Panc1 (cell line): ENCODE measurements at regions not wholly inside any gene's neighbourhood (a gene's known extent, or its start where the extent isn't known, plus 50 kb on each side); places are given as distances from the start of the nearest gene placed in this dataset.

Source experiments
- CTCF ChIP-seq: fragments of 450-650 bp; IDR thresholded peaks from 2 replicates; pipeline ENCODE4 v1.5.1; 2017; ENCODE audit warnings: mild to moderate bottlenecking
- POLR2AphosphoS5 ChIP-seq: IDR thresholded peaks from 2 replicates; pipeline ENCODE4 v1.6.1; 2012; ENCODE audit warnings: mild to moderate bottlenecking, low read depth, low read length, moderate library complexity
- SIN3A ChIP-seq: IDR thresholded peaks from 2 replicates; pipeline ENCODE4 v1.6.1; 2012; ENCODE audit warnings: low read depth, mild to moderate bottlenecking, low read length, moderate library complexity, borderline replicate concordance; ENCODE audit not compliant: insufficient read depth
- TCF7L2 ChIP-seq: IDR thresholded peaks from 2 replicates; pipeline ENCODE4 v1.6.1; 2011; ENCODE audit warnings: mild to moderate bottlenecking, low read depth, low read length, inconsistent platforms
- TF ChIP-seq, protein P1 (sequence below), 2 experiments: IDR thresholded peaks; 2 replicates each; pipeline ENCODE4 v1.6.1; 2011 to 2012; ENCODE audit warnings: low read depth in 2 of 2, control low read depth in 1 of 2, low read length in 1 of 2, mild to moderate bottlenecking in 1 of 2, moderate library complexity in 1 of 2; ENCODE audit not compliant: insufficient read depth in 1 of 2

GRCh38 chrX:142804085-142804484 is 221.6 kb upstream of the SPANXN4 start:
- TF ChIP-seq CTCF (peak; percentile 8; the same call in 1 of the 2 replicates), TCF7L2 (no peak), POLR2AphosphoS5 (no peak), SIN3A (no peak)
- TF ChIP-seq, protein P1, sequence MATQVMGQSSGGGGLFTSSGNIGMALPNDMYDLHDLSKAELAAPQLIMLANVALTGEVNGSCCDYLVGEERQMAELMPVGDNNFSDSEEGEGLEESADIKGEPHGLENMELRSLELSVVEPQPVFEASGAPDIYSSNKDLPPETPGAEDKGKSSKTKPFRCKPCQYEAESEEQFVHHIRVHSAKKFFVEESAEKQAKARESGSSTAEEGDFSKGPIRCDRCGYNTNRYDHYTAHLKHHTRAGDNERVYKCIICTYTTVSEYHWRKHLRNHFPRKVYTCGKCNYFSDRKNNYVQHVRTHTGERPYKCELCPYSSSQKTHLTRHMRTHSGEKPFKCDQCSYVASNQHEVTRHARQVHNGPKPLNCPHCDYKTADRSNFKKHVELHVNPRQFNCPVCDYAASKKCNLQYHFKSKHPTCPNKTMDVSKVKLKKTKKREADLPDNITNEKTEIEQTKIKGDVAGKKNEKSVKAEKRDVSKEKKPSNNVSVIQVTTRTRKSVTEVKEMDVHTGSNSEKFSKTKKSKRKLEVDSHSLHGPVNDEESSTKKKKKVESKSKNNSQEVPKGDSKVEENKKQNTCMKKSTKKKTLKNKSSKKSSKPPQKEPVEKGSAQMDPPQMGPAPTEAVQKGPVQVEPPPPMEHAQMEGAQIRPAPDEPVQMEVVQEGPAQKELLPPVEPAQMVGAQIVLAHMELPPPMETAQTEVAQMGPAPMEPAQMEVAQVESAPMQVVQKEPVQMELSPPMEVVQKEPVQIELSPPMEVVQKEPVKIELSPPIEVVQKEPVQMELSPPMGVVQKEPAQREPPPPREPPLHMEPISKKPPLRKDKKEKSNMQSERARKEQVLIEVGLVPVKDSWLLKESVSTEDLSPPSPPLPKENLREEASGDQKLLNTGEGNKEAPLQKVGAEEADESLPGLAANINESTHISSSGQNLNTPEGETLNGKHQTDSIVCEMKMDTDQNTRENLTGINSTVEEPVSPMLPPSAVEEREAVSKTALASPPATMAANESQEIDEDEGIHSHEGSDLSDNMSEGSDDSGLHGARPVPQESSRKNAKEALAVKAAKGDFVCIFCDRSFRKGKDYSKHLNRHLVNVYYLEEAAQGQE (IDR thresholded peaks at IDR 0.05; ENCODE audit: insufficient read depth in 1 of 2, low read depth in 2 of 2, low read length in 1 of 2) = no peak
